ENCODE measurements at regions not wholly inside any gene's neighbourhood (a gene's known extent, or its start where the extent isn't known, plus 50 kb on each side); places are given as distances from the start of the nearest gene placed in this dataset.

- Histone ChIP-seq H3K9ac (ENCODE audit: insufficient read depth in 1 of 2, low read depth in 2 of 2, low read length in 2 of 2) (no peak overlapping the region), H3K4me2 (ENCODE audit: insufficient read depth, low read length) (no peak overlapping the region), H3K4me3 (no peak overlapping the region), H3K9me1 (ENCODE audit: control insufficient read depth, insufficient read depth, low read length) (no peaks in the 10 kb centered on the region), H3K9me3 (replicated peaks; ENCODE audit: control insufficient read depth, insufficient read depth, low read depth, low read length) (0 out of 2 replicates have a peak, but pooled peaks cover 2% of the 10 kb centered on the region), H4K20me1 (replicated peaks; ENCODE audit: control insufficient read depth, insufficient read depth, low read length) (no peaks in the 10 kb centered on the region), H2AFZ (ENCODE audit: low read depth, low read length) (no peak overlapping the region), H3K79me2 (ENCODE audit: control insufficient read depth, insufficient read depth, low read length) (no peaks in the 10 kb centered on the region), H3K27me3 (ENCODE audit: control insufficient read depth in 2 of 2, insufficient read depth in 2 of 2, low read length in 2 of 2) (no peaks in the 10 kb centered on the region), H3K36me3 (ENCODE audit: control insufficient read depth, insufficient read depth, low read length) (no peaks in the 10 kb centered on the region), H3K27ac (ENCODE audit: extremely low read depth, low read depth, low read length) (no peak overlapping the region), H3K4me1 (replicated peaks in 1 of 2; ENCODE audit: control insufficient read depth in 2 of 2, insufficient read depth in 2 of 2, low read length in 2 of 2) (no peaks in the 10 kb centered on the region)
- no TSS peak for BruUV-seq (replicated peaks)
- CTCF ChIA-PET (ENCODE audit: low intra/inter-chr PET ratio), result no interaction called here
- WGBS (ENCODE audit: insufficient coverage, low coverage, missing lambda C conversion rate), result 0% methylated on average over 5 of the region's 5 CpGs
- POLR2A ChIA-PET, result no interaction called here
- DNase-seq (ENCODE audit: extremely low read depth in 1 of 4, low spot score in 3 of 4), result no peak
- in situ Hi-C loops (cut with MboI), result no loop called here
- no peak for ATAC-seq
- intact Hi-C loops (cut with micrococcal nuclease), result no loop called here
- FAIRE-seq, result no peak
- TF ChIP-seq NR1H2 (CRISPR knock-in tag; IDR thresholded peaks at IDR 0.05), result no peak
- no peak for TF ChIP-seq XRCC3 (IDR thresholded peaks at IDR 0.05)
Measured at GRCh38 chr12:97642911-97643310, 180.3 kb downstream of the RMST start.

DNA sequence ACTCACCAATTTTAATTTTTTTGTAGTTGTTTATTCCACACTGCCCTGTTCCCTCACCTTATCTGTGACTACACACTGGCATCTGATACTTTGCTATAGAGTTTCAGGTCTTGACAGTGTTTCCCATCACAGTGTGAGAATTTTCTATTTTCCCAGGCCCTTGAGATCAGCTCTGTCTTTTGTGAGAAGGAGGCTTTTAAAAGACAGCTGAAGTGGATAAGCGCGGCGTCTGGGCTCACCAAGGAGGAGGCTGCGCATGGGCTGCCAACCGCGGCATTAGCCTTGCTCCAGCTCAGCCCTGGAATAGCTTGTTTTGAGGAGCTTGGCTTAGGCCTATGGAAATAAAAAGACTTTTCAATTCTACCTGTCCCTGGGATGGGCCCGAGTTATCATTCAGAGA lies 181.3 kb downstream of the RMST start:
- 0 out of 2 replicates have a peak, but pooled peaks cover 2% of the 10 kb centered on the region for H3K9me3 ChIP-seq (replicated peaks; ENCODE audit: control insufficient read depth, insufficient read depth, low read depth, low read length)
- no peak overlapping the region for H3K27ac ChIP-seq (ENCODE audit: extremely low read depth, low read depth, low read length)
- H2AFZ ChIP-seq (ENCODE audit: low read depth, low read length), result no peak overlapping the region
- FAIRE-seq, result no peak
- WGBS (ENCODE audit: insufficient coverage, low coverage, missing lambda C conversion rate), result 0% methylated on average over 7 of the region's 7 CpGs
- ATAC-seq, result no peak
- no peak overlapping the region for H3K4me2 ChIP-seq (ENCODE audit: insufficient read depth, low read length)
- ChIA-PET POLR2A (no interaction called here), CTCF (ENCODE audit: low intra/inter-chr PET ratio) (no interaction called here)
- intact Hi-C loops (cut with micrococcal nuclease), result no loop called here
- no TSS peak for BruUV-seq (replicated peaks)
- no peak for DNase-seq (ENCODE audit: extremely low read depth in 1 of 4, low spot score in 3 of 4)
- TF ChIP-seq, protein P1, sequence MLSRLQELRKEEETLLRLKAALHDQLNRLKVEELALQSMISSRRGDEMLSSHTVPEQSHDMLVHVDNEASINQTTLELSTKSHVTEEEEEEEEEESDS (CRISPR knock-in tag; IDR thresholded peaks at IDR 0.05), result no peak
- TF ChIP-seq PCBP2 (IDR thresholded peaks at IDR 0.05; ENCODE audit: low read depth, low read length, poor library complexity, severe bottlenecking) (no peak), GABPA (tag; conservative IDR thresholded peaks at IDR 0.05; ENCODE audit: low read depth) (no peak), L3MBTL2 (IDR thresholded peaks at IDR 0.05) (no peak), FOSL1 (tag; conservative IDR thresholded peaks at IDR 0.05) (no peak), RAD51 (IDR thresholded peaks at IDR 0.05; ENCODE audit: borderline replicate concordance, low read depth) (no peak), MBD2 (IDR thresholded peaks at IDR 0.05; ENCODE audit: borderline replicate concordance, low read depth) (no peak), NFXL1 (CRISPR knock-in tag; IDR thresholded peaks at IDR 0.05) (no peak), NFYB (IDR thresholded peaks at IDR 0.05; ENCODE audit: extremely low read depth, insufficient read length) (no peak), HMGXB4 (CRISPR knock-in tag; IDR thresholded peaks at IDR 0.05) (no peak)
- TF ChIP-seq, protein P2, sequence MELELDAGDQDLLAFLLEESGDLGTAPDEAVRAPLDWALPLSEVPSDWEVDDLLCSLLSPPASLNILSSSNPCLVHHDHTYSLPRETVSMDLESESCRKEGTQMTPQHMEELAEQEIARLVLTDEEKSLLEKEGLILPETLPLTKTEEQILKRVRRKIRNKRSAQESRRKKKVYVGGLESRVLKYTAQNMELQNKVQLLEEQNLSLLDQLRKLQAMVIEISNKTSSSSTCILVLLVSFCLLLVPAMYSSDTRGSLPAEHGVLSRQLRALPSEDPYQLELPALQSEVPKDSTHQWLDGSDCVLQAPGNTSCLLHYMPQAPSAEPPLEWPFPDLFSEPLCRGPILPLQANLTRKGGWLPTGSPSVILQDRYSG (tag; conservative IDR thresholded peaks at IDR 0.05; ENCODE audit: low read depth), result no peak
- TF ChIP-seq, protein P3, sequence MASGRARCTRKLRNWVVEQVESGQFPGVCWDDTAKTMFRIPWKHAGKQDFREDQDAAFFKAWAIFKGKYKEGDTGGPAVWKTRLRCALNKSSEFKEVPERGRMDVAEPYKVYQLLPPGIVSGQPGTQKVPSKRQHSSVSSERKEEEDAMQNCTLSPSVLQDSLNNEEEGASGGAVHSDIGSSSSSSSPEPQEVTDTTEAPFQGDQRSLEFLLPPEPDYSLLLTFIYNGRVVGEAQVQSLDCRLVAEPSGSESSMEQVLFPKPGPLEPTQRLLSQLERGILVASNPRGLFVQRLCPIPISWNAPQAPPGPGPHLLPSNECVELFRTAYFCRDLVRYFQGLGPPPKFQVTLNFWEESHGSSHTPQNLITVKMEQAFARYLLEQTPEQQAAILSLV (tag; IDR thresholded peaks at IDR 0.05), result no peak
- in situ Hi-C loops (cut with MboI), result no loop called here
- no peaks in the 10 kb centered on the region for H3K4me1 ChIP-seq (replicated peaks in 1 of 2; ENCODE audit: control insufficient read depth in 2 of 2, insufficient read depth in 2 of 2, low read length in 2 of 2)
- H3K27me3 ChIP-seq (ENCODE audit: control insufficient read depth in 2 of 2, insufficient read depth in 2 of 2, low read length in 2 of 2), result no peaks in the 10 kb centered on the region
- no peaks in the 10 kb centered on the region for H4K20me1 ChIP-seq (replicated peaks; ENCODE audit: control insufficient read depth, insufficient read depth, low read length)
- H3K79me2 ChIP-seq (ENCODE audit: control insufficient read depth, insufficient read depth, low read length), result no peaks in the 10 kb centered on the region
- H3K9ac ChIP-seq (ENCODE audit: insufficient read depth in 1 of 2, low read depth in 2 of 2, low read length in 2 of 2), result no peak overlapping the region
- H3K36me3 ChIP-seq (ENCODE audit: control insufficient read depth, insufficient read depth, low read length), result no peaks in the 10 kb centered on the region
- no peak overlapping the region for H3K4me3 ChIP-seq
- H3K9me1 ChIP-seq (ENCODE audit: control insufficient read depth, insufficient read depth, low read length), result no peaks in the 10 kb centered on the region

Data from K562 (cell line).